Panc1 (cell line): ENCODE measurements at regions not wholly inside any gene's neighbourhood (a gene's known extent, or its start where the extent isn't known, plus 50 kb on each side); places are given as distances from the start of the nearest gene placed in this dataset.

ENCODE experiments used
- CTCF ChIP-seq: fragments of 450-650 bp; IDR thresholded peaks from 2 replicates; pipeline ENCODE4 v1.5.1; 2017; ENCODE audit warnings: mild to moderate bottlenecking
- POLR2AphosphoS5 ChIP-seq: IDR thresholded peaks from 2 replicates; pipeline ENCODE4 v1.6.1; 2012; ENCODE audit warnings: mild to moderate bottlenecking, low read depth, low read length, moderate library complexity
- SIN3A ChIP-seq: IDR thresholded peaks from 2 replicates; pipeline ENCODE4 v1.6.1; 2012; ENCODE audit warnings: low read depth, mild to moderate bottlenecking, low read length, moderate library complexity, borderline replicate concordance; ENCODE audit not compliant: insufficient read depth
- TCF7L2 ChIP-seq: IDR thresholded peaks from 2 replicates; pipeline ENCODE4 v1.6.1; 2011; ENCODE audit warnings: mild to moderate bottlenecking, low read depth, low read length, inconsistent platforms
- TF ChIP-seq, protein P1 (sequence below), 2 experiments: IDR thresholded peaks; 2 replicates each; pipeline ENCODE4 v1.6.1; 2011 to 2012; ENCODE audit warnings: low read depth in 2 of 2, control low read depth in 1 of 2, low read length in 1 of 2, mild to moderate bottlenecking in 1 of 2, moderate library complexity in 1 of 2; ENCODE audit not compliant: insufficient read depth in 1 of 2

GRCh38 chr20:55052459-55052858 is 577.1 kb downstream of the DOK5 start:
- TF ChIP-seq CTCF (no peak), POLR2AphosphoS5 (no peak), TCF7L2 (no peak), SIN3A (no peak)
- TF ChIP-seq, protein P1, sequence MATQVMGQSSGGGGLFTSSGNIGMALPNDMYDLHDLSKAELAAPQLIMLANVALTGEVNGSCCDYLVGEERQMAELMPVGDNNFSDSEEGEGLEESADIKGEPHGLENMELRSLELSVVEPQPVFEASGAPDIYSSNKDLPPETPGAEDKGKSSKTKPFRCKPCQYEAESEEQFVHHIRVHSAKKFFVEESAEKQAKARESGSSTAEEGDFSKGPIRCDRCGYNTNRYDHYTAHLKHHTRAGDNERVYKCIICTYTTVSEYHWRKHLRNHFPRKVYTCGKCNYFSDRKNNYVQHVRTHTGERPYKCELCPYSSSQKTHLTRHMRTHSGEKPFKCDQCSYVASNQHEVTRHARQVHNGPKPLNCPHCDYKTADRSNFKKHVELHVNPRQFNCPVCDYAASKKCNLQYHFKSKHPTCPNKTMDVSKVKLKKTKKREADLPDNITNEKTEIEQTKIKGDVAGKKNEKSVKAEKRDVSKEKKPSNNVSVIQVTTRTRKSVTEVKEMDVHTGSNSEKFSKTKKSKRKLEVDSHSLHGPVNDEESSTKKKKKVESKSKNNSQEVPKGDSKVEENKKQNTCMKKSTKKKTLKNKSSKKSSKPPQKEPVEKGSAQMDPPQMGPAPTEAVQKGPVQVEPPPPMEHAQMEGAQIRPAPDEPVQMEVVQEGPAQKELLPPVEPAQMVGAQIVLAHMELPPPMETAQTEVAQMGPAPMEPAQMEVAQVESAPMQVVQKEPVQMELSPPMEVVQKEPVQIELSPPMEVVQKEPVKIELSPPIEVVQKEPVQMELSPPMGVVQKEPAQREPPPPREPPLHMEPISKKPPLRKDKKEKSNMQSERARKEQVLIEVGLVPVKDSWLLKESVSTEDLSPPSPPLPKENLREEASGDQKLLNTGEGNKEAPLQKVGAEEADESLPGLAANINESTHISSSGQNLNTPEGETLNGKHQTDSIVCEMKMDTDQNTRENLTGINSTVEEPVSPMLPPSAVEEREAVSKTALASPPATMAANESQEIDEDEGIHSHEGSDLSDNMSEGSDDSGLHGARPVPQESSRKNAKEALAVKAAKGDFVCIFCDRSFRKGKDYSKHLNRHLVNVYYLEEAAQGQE (IDR thresholded peaks at IDR 0.05; ENCODE audit: insufficient read depth in 1 of 2, low read depth in 2 of 2, low read length in 1 of 2) = no peak
